H1 (cell line): ENCODE measurements at regions not wholly inside any gene's neighbourhood (a gene's known extent, or its start where the extent isn't known, plus 50 kb on each side); places are given as distances from the start of the nearest gene placed in this dataset.

Source experiments
- CTCF ChIA-PET: fragments of 300-600 bp; sonication (Branson Sonifier 250); formaldehyde crosslinking; loops from one replicate; lab custom pipeline; 2021; ENCODE audit not compliant: partially characterized antibody; lab: Charles Lee
- POLR2A ChIA-PET: fragments of 300-600 bp; sonication (Branson Sonifier 250); formaldehyde crosslinking; loops from one replicate; lab custom pipeline; 2021; ENCODE audit warnings: inconsistent platforms; ENCODE audit not compliant: partially characterized antibody; lab: Charles Lee
- DNase-seq, 2 experiments: peaks; one replicate each; pipeline versions ENCODE4 v3.0.0 to v3.0.0-alpha.2; 2010 to 2022; ENCODE audit warnings: low spot score in 2 of 2, low read depth in 1 of 2, mixed read lengths in 1 of 2
- FAIRE-seq: peaks from 2 replicates; lab custom pipeline; 2011; peaks lifted over from hg19 to GRCh38; lab: Jason Lieb, UNC
- H2AFZ ChIP-seq: 2 replicates; pipeline ENCODE4 v1.8.1; 2012; ENCODE audit warnings: low read length, inconsistent platforms
- H2AK5ac ChIP-seq: 2 replicates; pipeline ENCODE4 v1.6.1; 2013; ENCODE audit warnings: low read depth, low read length
- H2BK120ac ChIP-seq: replicated peaks from 2 replicates; pipeline ENCODE3; 2013; ENCODE audit warnings: low read depth, low read length, inconsistent platforms
- H2BK12ac ChIP-seq: 2 replicates; pipeline ENCODE4 v1.6.1; 2013; ENCODE audit warnings: low read depth, low read length
- H2BK15ac ChIP-seq: 2 replicates; pipeline ENCODE4 v1.6.1; 2013; ENCODE audit warnings: low read length
- H2BK20ac ChIP-seq: 2 replicates; pipeline ENCODE4 v1.6.1; 2013; ENCODE audit warnings: low read length
- H2BK5ac ChIP-seq: 2 replicates; pipeline ENCODE4 v1.6.1; 2013; ENCODE audit warnings: low read depth, low read length
- H3K14ac ChIP-seq: 2 replicates; pipeline ENCODE4 v1.6.1; 2013; ENCODE audit warnings: inconsistent platforms; ENCODE audit not compliant: insufficient read length
- H3K18ac ChIP-seq: 2 replicates; pipeline ENCODE4 v1.6.1; 2013; ENCODE audit warnings: low read length; ENCODE audit errors: extremely low read depth
- H3K23ac ChIP-seq: 2 replicates; pipeline ENCODE4 v1.6.1; 2013; ENCODE audit warnings: inconsistent platforms; ENCODE audit not compliant: insufficient read length
- H3K23me2 ChIP-seq: 2 replicates; pipeline ENCODE4 v1.6.1; 2013; ENCODE audit warnings: low read depth, low read length
- H3K27ac ChIP-seq: 2 replicates; pipeline ENCODE4 v1.6.1; 2011; ENCODE audit warnings: low read depth, low read length, inconsistent platforms
- H3K27me3 ChIP-seq, 4 experiments: replicated peaks in 1 of 4; 1 replicate in 1 of 4; 2 replicates in 3 of 4; pipeline versions ENCODE4 v1.6.1 to v1.8.1; 2011 to 2013; ENCODE audit warnings: low read length in 3 of 4, mild to moderate bottlenecking in 3 of 4, inconsistent platforms in 2 of 4, mixed read lengths in 2 of 4, moderate library complexity in 1 of 4; ENCODE audit not compliant: control insufficient read depth in 3 of 4, insufficient read depth in 3 of 4; ENCODE audit errors: extremely low read depth in 1 of 4
- H3K36me3 ChIP-seq, 4 experiments: 2 replicates each; pipeline versions ENCODE4 v1.6.1 to v1.8.1; 2011 to 2013; ENCODE audit warnings: mild to moderate bottlenecking in 4 of 4, low read length in 3 of 4, moderate library complexity in 2 of 4, control low read depth in 1 of 4, inconsistent platforms in 1 of 4; ENCODE audit not compliant: insufficient read depth in 4 of 4, control insufficient read depth in 2 of 4
- H3K4ac ChIP-seq: replicated peaks from 2 replicates; pipeline ENCODE3; 2013; ENCODE audit warnings: low read length, low read depth, mixed read lengths, inconsistent platforms; ENCODE audit not compliant: insufficient read length
- H3K4me1 ChIP-seq, 4 experiments: replicated peaks in 1 of 4; 1 replicate in 1 of 4; 2 replicates in 3 of 4; pipeline versions ENCODE4 v1.6.1 to v1.8.1; 2011 to 2013; ENCODE audit warnings: low read length in 3 of 4, inconsistent platforms in 2 of 4, mixed read lengths in 1 of 4; ENCODE audit not compliant: insufficient read depth in 4 of 4, control insufficient read depth in 3 of 4
- H3K4me2 ChIP-seq, 2 experiments: 2 replicates each; pipeline versions ENCODE4 v1.6.1 to v1.8.1; 2011 to 2013; ENCODE audit warnings: low read depth in 2 of 2, low read length in 2 of 2, control low read depth in 1 of 2, inconsistent platforms in 1 of 2, mild to moderate bottlenecking in 1 of 2; ENCODE audit not compliant: insufficient read depth in 1 of 2
- H3K4me3 ChIP-seq, 4 experiments: fragments of 200-600, 300-600 bp in 1 of 4; sonication (generic), shearing (Covaris generic), sonication (Bioruptor Twin) in 1 of 4; 2 replicates each; pipeline versions ENCODE4 v1.5.1 to v1.8.1; 2011 to 2016; ENCODE audit warnings: low read length in 4 of 4, low read depth in 3 of 4, control low read depth in 2 of 4, inconsistent platforms in 2 of 4, mild to moderate bottlenecking in 2 of 4, mixed read lengths in 1 of 4, moderate library complexity in 1 of 4; ENCODE audit not compliant: insufficient read depth in 2 of 4; ENCODE audit errors: extremely low read depth in 1 of 4
- H3K56ac ChIP-seq: replicated peaks from 2 replicates; pipeline ENCODE3; 2013; ENCODE audit warnings: low read depth, mild to moderate bottlenecking, mixed read lengths, low read length, inconsistent platforms; ENCODE audit not compliant: insufficient read length
- H3K79me1 ChIP-seq: 2 replicates; pipeline ENCODE4 v1.6.1; 2013; ENCODE audit warnings: low read depth, low read length, control low read depth
- H3K79me2 ChIP-seq, 2 experiments: 2 replicates each; pipeline versions ENCODE4 v1.6.1 to v1.8.1; 2012 to 2013; ENCODE audit warnings: low read length in 2 of 2, mild to moderate bottlenecking in 2 of 2, inconsistent platforms in 1 of 2; ENCODE audit not compliant: insufficient read depth in 2 of 2, control insufficient read depth in 1 of 2
- H3K9ac ChIP-seq, 4 experiments: replicated peaks in 1 of 4; 1 replicate in 1 of 4; 2 replicates in 3 of 4; pipeline versions ENCODE4 v1.6.1 to v1.8.1; 2011 to 2013; ENCODE audit warnings: low read depth in 3 of 4, low read length in 3 of 4, control low read depth in 2 of 4, mild to moderate bottlenecking in 2 of 4, moderate library complexity in 2 of 4, inconsistent platforms in 1 of 4; ENCODE audit errors: extremely low read depth in 1 of 4
- H3K9me3 ChIP-seq, 2 experiments: 2 replicates each; pipeline versions ENCODE4 v1.6.1 to v1.8.1; 2012 to 2013; ENCODE audit warnings: mild to moderate bottlenecking in 2 of 2, moderate library complexity in 2 of 2, control low read depth in 1 of 2, inconsistent platforms in 1 of 2, low read depth in 1 of 2, low read length in 1 of 2, mixed read lengths in 1 of 2; ENCODE audit not compliant: insufficient read depth in 2 of 2
- H4K20me1 ChIP-seq, 2 experiments: replicated peaks in 1 of 2; 2 replicates each; pipeline versions ENCODE3 to v1.8.1; 2011 to 2013; ENCODE audit warnings: inconsistent platforms in 2 of 2, low read length in 2 of 2, mild to moderate bottlenecking in 1 of 2; ENCODE audit not compliant: insufficient read depth in 2 of 2, control insufficient read depth in 1 of 2
- H4K5ac ChIP-seq: 2 replicates; pipeline ENCODE4 v1.6.1; 2013; ENCODE audit warnings: low read length, low read depth, mixed read lengths, inconsistent platforms; ENCODE audit not compliant: insufficient read length
- H4K8ac ChIP-seq: 2 replicates; pipeline ENCODE4 v1.8.0; 2013; ENCODE audit warnings: mild to moderate bottlenecking, moderate library complexity, low read length, inconsistent platforms; ENCODE audit not compliant: insufficient read depth; ENCODE audit errors: extremely low read depth
- H4K91ac ChIP-seq: replicated peaks from 2 replicates; pipeline ENCODE3; 2013; ENCODE audit warnings: low read length, mixed read lengths, inconsistent platforms; ENCODE audit not compliant: insufficient read length
- CHD2 ChIP-seq: IDR thresholded peaks from 2 replicates; pipeline ENCODE4 v1.6.1; 2012; ENCODE audit warnings: low read length, improper control_type of control experiment
- FOSL1 ChIP-seq: IDR thresholded peaks from 2 replicates; pipeline ENCODE4 v1.6.1; 2011; ENCODE audit warnings: mild to moderate bottlenecking, low read depth, low read length, moderate library complexity; ENCODE audit not compliant: insufficient read depth
- KDM4A ChIP-seq: IDR thresholded peaks from one replicate; pipeline ENCODE4 v1.7.1; 2012; ENCODE audit warnings: low read depth, mild to moderate bottlenecking, moderate library complexity, low read length, inconsistent platforms; ENCODE audit not compliant: severe bottlenecking
- KDM5A ChIP-seq: fragments of 200-600 bp; IDR thresholded peaks from 2 replicates; pipeline ENCODE4 v1.7.1; 2012; ENCODE audit warnings: mild to moderate bottlenecking, low read length, inconsistent platforms, mixed read lengths
- NANOG ChIP-seq: IDR thresholded peaks from 2 replicates; pipeline ENCODE4 v1.6.1; 2011; ENCODE audit warnings: low read length, low read depth, mild to moderate bottlenecking, inconsistent platforms; ENCODE audit not compliant: insufficient read depth, poor library complexity, severe bottlenecking
- POLR2AphosphoS5 ChIP-seq: IDR thresholded peaks from 2 replicates; pipeline ENCODE4 v1.6.1; 2011; ENCODE audit warnings: low read depth, low read length
- SIN3A ChIP-seq, 2 experiments: IDR thresholded peaks in 1 of 2; conservative IDR thresholded peaks in 1 of 2; 2 replicates each; pipeline ENCODE4 v1.6.1; 2011 to 2012; ENCODE audit warnings: low read length in 2 of 2, improper control_type of control experiment in 1 of 2, low read depth in 1 of 2, mild to moderate bottlenecking in 1 of 2
- SIX5 ChIP-seq: IDR thresholded peaks from 2 replicates; pipeline ENCODE4 v1.6.1; 2011; ENCODE audit warnings: mild to moderate bottlenecking, low read depth, low read length
- SRF ChIP-seq: IDR thresholded peaks from 2 replicates; pipeline ENCODE4 v1.6.1; 2011; ENCODE audit warnings: mild to moderate bottlenecking, low read depth, low read length, moderate library complexity
- TAF1 ChIP-seq: IDR thresholded peaks from 2 replicates; pipeline ENCODE4 v1.6.1; 2011; ENCODE audit warnings: mild to moderate bottlenecking, low read depth, low read length
- TBP ChIP-seq: IDR thresholded peaks from 2 replicates; pipeline ENCODE4 v1.6.1; 2011; ENCODE audit warnings: low read depth, low read length, improper control_type of control experiment
- ZNF274 ChIP-seq: IDR thresholded peaks from 2 replicates; pipeline ENCODE4 v1.7.0; 2012; ENCODE audit warnings: low read length, borderline replicate concordance; ENCODE audit errors: extremely low read depth
- WGBS, 2 experiments: shearing (Covaris generic) in 1 of 2; methylation state at CpG; one replicate each; pipeline versions ENCODE4 v1.1.6 to v1.1.7; 2013 to 2015; ENCODE audit warnings: low lambda C conversion rate in 2 of 2, mixed read lengths in 2 of 2, inconsistent platforms in 1 of 2, low coverage in 1 of 2, missing lambda C conversion rate in 1 of 2; ENCODE audit not compliant: insufficient replicate concordance in 2 of 2, insufficient coverage in 1 of 2, insufficient read length in 1 of 2; ENCODE audit errors: extremely low coverage in 1 of 2, missing lambda C conversion rate in 1 of 2; 5-methylcytosine and 5-hydroxymethylcytosine counted together
- TF ChIP-seq, protein P1 (sequence below): IDR thresholded peaks from 2 replicates; pipeline ENCODE4 v1.6.1; 2012; ENCODE audit warnings: inconsistent platforms
- TF ChIP-seq, protein P2 (sequence below): IDR thresholded peaks from 2 replicates; pipeline ENCODE4 v1.6.1; 2011; ENCODE audit warnings: low read length, improper control_type of control experiment

DNA sequence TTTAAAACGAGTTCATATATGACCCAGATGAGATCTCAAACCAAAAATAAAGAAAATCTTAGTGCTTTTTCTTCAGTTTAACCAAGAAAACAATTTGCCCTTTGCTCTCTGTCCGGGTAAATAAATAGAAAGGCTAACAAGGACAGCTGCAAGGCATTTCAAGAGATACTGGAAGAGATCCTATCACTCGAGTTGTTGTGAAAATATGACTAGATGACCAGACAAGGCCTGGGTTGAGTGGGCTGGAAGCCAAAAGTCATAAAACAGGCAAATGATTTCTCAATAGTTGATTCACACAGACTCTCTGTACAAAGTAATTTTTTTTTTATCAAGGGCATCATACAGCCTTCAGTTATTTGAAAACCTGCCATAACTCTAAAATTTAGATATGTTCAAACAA lies 55.9 kb upstream of the AVPR1A start:
- Histone ChIP-seq H3K36me3 (no peaks in the 10 kb centered on the region), H2BK20ac (no peak overlapping the region), H2BK12ac (no peak overlapping the region), H3K4me2 (no peak overlapping the region), H2BK5ac (no peak overlapping the region), H3K9ac (no peak overlapping the region), H3K27ac (no peak overlapping the region), H3K23me2 (no peaks in the 10 kb centered on the region), H4K91ac (no peak overlapping the region), H3K14ac (no peak overlapping the region), H2BK15ac (no peak overlapping the region), H3K9me3 (no peaks in the 10 kb centered on the region), H2AK5ac (no peak overlapping the region), H3K79me2 (no peaks in the 10 kb centered on the region), H3K4me1 (no peaks in the 10 kb centered on the region), H3K4ac (no peak overlapping the region), H2BK120ac (no peak overlapping the region), H3K23ac (no peak overlapping the region), H3K18ac (no peak overlapping the region), H2AFZ (no peak overlapping the region), H4K8ac (no peak overlapping the region), H3K79me1 (no peaks in the 10 kb centered on the region), H4K20me1 (no peaks in the 10 kb centered on the region), H3K4me3 (no peak overlapping the region), H4K5ac (no peak overlapping the region), H3K27me3 (no peaks in the 10 kb centered on the region), H3K56ac (no peak overlapping the region)
- CTCF ChIA-PET: no interaction called here
- 70% methylated on average over 3 of the region's 3 CpGs; no CpG with 5 or more reads in 1 of the 2 experiments for WGBS, 2 experiments
- DNase-seq (no peak), FAIRE-seq (no peak)
- POLR2A ChIA-PET: no interaction called here
- TF ChIP-seq, protein P1, sequence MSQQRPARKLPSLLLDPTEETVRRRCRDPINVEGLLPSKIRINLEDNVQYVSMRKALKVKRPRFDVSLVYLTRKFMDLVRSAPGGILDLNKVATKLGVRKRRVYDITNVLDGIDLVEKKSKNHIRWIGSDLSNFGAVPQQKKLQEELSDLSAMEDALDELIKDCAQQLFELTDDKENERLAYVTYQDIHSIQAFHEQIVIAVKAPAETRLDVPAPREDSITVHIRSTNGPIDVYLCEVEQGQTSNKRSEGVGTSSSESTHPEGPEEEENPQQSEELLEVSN: no peak
- TF ChIP-seq NANOG (no peak), SIN3A (conservative IDR thresholded peaks at IDR 0.05 in 1 of 2, IDR thresholded peaks at IDR 0.05 in 1 of 2; ENCODE audit: low read depth in 1 of 2, low read length in 2 of 2) (no peak), TBP (no peak), POLR2AphosphoS5 (no peak), CHD2 (no peak), ZNF274 (no peak), KDM5A (no peak), FOSL1 (no peak), KDM4A (no peak), SRF (no peak), TAF1 (no peak), SIX5 (no peak)
- TF ChIP-seq, protein P2, sequence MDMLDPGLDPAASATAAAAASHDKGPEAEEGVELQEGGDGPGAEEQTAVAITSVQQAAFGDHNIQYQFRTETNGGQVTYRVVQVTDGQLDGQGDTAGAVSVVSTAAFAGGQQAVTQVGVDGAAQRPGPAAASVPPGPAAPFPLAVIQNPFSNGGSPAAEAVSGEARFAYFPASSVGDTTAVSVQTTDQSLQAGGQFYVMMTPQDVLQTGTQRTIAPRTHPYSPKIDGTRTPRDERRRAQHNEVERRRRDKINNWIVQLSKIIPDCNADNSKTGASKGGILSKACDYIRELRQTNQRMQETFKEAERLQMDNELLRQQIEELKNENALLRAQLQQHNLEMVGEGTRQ: no peak
